ENCODE measurements at regions not wholly inside any gene's neighbourhood (a gene's known extent, or its start where the extent isn't known, plus 50 kb on each side); places are given as distances from the start of the nearest gene placed in this dataset.

DNA sequence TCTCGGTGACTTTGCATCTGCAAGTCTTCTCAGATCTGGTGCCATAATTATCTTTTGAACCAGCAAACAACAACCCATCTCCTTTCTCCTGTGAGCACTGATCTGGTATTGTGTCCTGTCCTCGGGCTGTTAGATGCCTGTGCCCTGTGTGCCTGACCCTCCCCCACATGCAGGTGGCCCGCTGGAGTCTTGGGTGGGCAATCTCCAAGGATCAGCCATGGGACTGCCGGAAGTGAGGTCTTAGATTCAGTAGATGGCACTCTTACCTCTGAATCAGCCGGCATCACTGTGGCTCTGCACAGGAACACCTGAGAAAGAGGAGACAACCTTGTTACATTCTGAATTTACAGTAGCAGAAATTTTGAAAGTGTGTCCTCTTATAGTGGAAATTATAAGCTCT is 172.4 kb downstream of the IRX2 start:
- intact Hi-C loops (cut with DNase I; ENCODE audit: low total_unique reads) = no loop called here
- H3K4me3 ChIP-seq = no peak overlapping the region
- DNase-seq = no peak
- H3K27ac ChIP-seq = no peak overlapping the region
- H3K27me3 ChIP-seq = no peaks in the 10 kb centered on the region
- no peaks in the 10 kb centered on the region for H3K4me1 ChIP-seq
- TF ChIP-seq CTCF (IDR thresholded peaks at IDR 0.05) = no peak
- H3K9me3 ChIP-seq = no peaks in the 10 kb centered on the region
- no peaks in the 10 kb centered on the region for H3K36me3 ChIP-seq

- TF ChIP-seq CTCF (IDR thresholded peaks at IDR 0.05) = no peak
- no peak overlapping the region for H3K4me3 ChIP-seq
- no peaks in the 10 kb centered on the region for H3K27me3 ChIP-seq
- DNase-seq = no peak
- no peak overlapping the region for H3K27ac ChIP-seq
- H3K4me1 ChIP-seq = no peaks in the 10 kb centered on the region
- intact Hi-C loops (cut with DNase I; ENCODE audit: low total_unique reads) = no loop called here
- H3K36me3 ChIP-seq = no peaks in the 10 kb centered on the region
- H3K9me3 ChIP-seq = no peaks in the 10 kb centered on the region
Observed at GRCh38 chr5:2577312-2578036, 174.0 kb downstream of the IRX2 start.

- H3K4me1 ChIP-seq = no peaks in the 10 kb centered on the region
- intact Hi-C loops (cut with DNase I; ENCODE audit: low total_unique reads) = no loop called here
- H3K9me3 ChIP-seq = no peaks in the 10 kb centered on the region
- no peaks in the 10 kb centered on the region for H3K36me3 ChIP-seq
- DNase-seq = no peak
- no peak overlapping the region for H3K27ac ChIP-seq
- no peak overlapping the region for H3K4me3 ChIP-seq
- no peaks in the 10 kb centered on the region for H3K27me3 ChIP-seq
- no peak for TF ChIP-seq CTCF (IDR thresholded peaks at IDR 0.05)
Observed at GRCh38 chr5:2576823-2577222, 174.7 kb downstream of the IRX2 start.

GRCh38 chr5:2575871-2576270 is 175.6 kb downstream of the IRX2 start:
- no peak for TF ChIP-seq CTCF (IDR thresholded peaks at IDR 0.05)

GRCh38 chr5:2575292-2575691 is 176.2 kb downstream of the IRX2 start:
- TF ChIP-seq CTCF (IDR thresholded peaks at IDR 0.05) = no peak

More at GRCh38 chr5:2575871-2576270, 175.6 kb downstream of the IRX2 start:
- H3K36me3 ChIP-seq = no peaks in the 10 kb centered on the region
- intact Hi-C loops (cut with DNase I; ENCODE audit: low total_unique reads) = no loop called here
- no peak overlapping the region for H3K27ac ChIP-seq
- H3K9me3 ChIP-seq = no peaks in the 10 kb centered on the region
- H3K27me3 ChIP-seq = no peaks in the 10 kb centered on the region
- H3K4me1 ChIP-seq = no peaks in the 10 kb centered on the region
- DNase-seq = no peak
- H3K4me3 ChIP-seq = no peak overlapping the region

GRCh38 chr5:2574155-2574554 is 177.3 kb downstream of the IRX2 start:
- no peaks in the 10 kb centered on the region for H3K27me3 ChIP-seq
- no peaks in the 10 kb centered on the region for H3K4me1 ChIP-seq
- no peak overlapping the region for H3K4me3 ChIP-seq
- no peak overlapping the region for H3K27ac ChIP-seq
- H3K9me3 ChIP-seq = no peaks in the 10 kb centered on the region
- TF ChIP-seq CTCF (IDR thresholded peaks at IDR 0.05) = no peak
- H3K36me3 ChIP-seq = no peaks in the 10 kb centered on the region
- intact Hi-C loops (cut with DNase I; ENCODE audit: low total_unique reads) = no loop called here
- no peak for DNase-seq

More at GRCh38 chr5:2575292-2575691, 176.2 kb downstream of the IRX2 start:
- Histone ChIP-seq H3K27ac (no peak overlapping the region), H3K9me3 (no peaks in the 10 kb centered on the region), H3K27me3 (no peaks in the 10 kb centered on the region), H3K36me3 (no peaks in the 10 kb centered on the region), H3K4me1 (no peaks in the 10 kb centered on the region), H3K4me3 (no peak overlapping the region)
- DNase-seq = no peak
- intact Hi-C loops (cut with DNase I; ENCODE audit: low total_unique reads) = no loop called here

All from tibial artery (tissue), 4 donors.